Heart left ventricle (tissue), 13 donors: ENCODE measurements at regions not wholly inside any gene's neighbourhood (a gene's known extent, or its start where the extent isn't known, plus 50 kb on each side); places are given as distances from the start of the nearest gene placed in this dataset.
"Not testable (repeated sequence)": the region's sequence is repeated elsewhere in the genome, so short reads cannot be mapped to it uniquely, and the experiment has no call there.

Experiments
- CTCF ChIP-seq, 12 donors: fragments of 200-600 bp; sonication (generic) in 4 of 12; IDR thresholded peaks; one replicate each; pipeline versions ENCODE4 v1.5.0 to v1.8.0; 2018 to 2022; ENCODE audit warnings: antibody characterized with exemption in 12 of 12, mild to moderate bottlenecking in 5 of 12
- POLR2A ChIP-seq, 2 donors: fragments of 450-650 bp; IDR thresholded peaks; one replicate each; pipeline ENCODE4 v1.6.1; 2017; ENCODE audit warnings: antibody characterized with exemption in 2 of 2, mild to moderate bottlenecking in 2 of 2, moderate library complexity in 2 of 2
- donor health status: ischemic (EF 13 %, LVEDD 7.1; RV severe dilation, severe dysfunction).
- donor health status: DM: no; HTN: yes; CAD: no.
- donor health status: DM: no; HTN: no; CAD: no.
- donor health status: ischemic (EF 25% LVEDD 6.9; RV normal size, moderate dysfunction).
- donor health status: ischemic (EF 25% LVEDD 5.7; RV mildly dilated, moderate dysfunction).
- donor health status: ischemic (EF 35%, LVEDD 5.7; RV mildly dilated, moderate dysfunction).
- donor health status: nonischemic (EF 11% LVEDD 7.7; RV severe dilation, severe dysfunction).
- donor health status: DM: yes; HTN: yes; CAD: no.
- donor health status: PGD.
- donor health status: ischemic (EF 29% LVEDD 5.4; RV normal size, mild dysfunction).
- donor health status: nonischemic (EF 23%, LVEDD 6.1; RV moderate dilation, normal function).

- not testable (repeated sequence) for TF ChIP-seq POLR2A, CTCF (IDR thresholded peaks at IDR 0.05)
Observed at GRCh38 chr15:20003471-20003870, 538.1 kb downstream of the GOLGA6L6 start.
